NB4 (cell line): ENCODE measurements at regions not wholly inside any gene's neighbourhood (a gene's known extent, or its start where the extent isn't known, plus 50 kb on each side); places are given as distances from the start of the nearest gene placed in this dataset.

Experiments used
- MYC ChIP-seq: IDR thresholded peaks from 2 replicates; pipeline ENCODE4 v1.6.1; 2011; ENCODE audit warnings: low read depth, low read length
- POLR2A ChIP-seq: IDR thresholded peaks from 2 replicates; pipeline ENCODE4 v1.6.1; 2011; ENCODE audit warnings: mild to moderate bottlenecking; ENCODE audit not compliant: insufficient read length; ENCODE audit errors: extremely low read depth
- TF ChIP-seq, protein P1 (sequence below): IDR thresholded peaks from one replicate; pipeline ENCODE4 v1.5.1; 2012; ENCODE audit warnings: low read depth, low read length
- TF ChIP-seq, protein P2 (sequence below): IDR thresholded peaks from 2 replicates; pipeline ENCODE4 v1.6.1; 2011; ENCODE audit warnings: low read depth, low read length

DNA sequence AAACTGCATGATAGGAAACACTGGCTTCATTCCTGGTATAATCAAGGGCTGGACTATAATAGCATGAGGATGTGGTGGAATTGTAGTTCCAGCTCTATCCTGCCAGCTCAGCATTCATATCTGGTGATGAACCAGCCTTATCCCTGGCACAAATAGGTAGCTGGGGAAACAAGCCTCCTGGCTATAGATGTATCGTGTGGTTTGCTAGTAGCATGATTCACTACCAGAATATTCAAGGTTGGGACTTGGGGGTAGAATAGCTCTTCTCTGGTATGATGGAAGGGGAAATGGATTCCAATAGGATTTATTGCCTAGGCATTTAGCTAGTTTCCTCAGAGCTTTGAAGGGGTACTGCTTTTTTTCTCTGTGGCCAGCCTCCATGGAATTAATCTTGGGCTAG lies 532.8 kb downstream of the FBXO15 start:
- TF ChIP-seq, protein P1, sequence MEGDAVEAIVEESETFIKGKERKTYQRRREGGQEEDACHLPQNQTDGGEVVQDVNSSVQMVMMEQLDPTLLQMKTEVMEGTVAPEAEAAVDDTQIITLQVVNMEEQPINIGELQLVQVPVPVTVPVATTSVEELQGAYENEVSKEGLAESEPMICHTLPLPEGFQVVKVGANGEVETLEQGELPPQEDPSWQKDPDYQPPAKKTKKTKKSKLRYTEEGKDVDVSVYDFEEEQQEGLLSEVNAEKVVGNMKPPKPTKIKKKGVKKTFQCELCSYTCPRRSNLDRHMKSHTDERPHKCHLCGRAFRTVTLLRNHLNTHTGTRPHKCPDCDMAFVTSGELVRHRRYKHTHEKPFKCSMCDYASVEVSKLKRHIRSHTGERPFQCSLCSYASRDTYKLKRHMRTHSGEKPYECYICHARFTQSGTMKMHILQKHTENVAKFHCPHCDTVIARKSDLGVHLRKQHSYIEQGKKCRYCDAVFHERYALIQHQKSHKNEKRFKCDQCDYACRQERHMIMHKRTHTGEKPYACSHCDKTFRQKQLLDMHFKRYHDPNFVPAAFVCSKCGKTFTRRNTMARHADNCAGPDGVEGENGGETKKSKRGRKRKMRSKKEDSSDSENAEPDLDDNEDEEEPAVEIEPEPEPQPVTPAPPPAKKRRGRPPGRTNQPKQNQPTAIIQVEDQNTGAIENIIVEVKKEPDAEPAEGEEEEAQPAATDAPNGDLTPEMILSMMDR = no peak
- TF ChIP-seq POLR2A = no peak
- TF ChIP-seq, protein P2, sequence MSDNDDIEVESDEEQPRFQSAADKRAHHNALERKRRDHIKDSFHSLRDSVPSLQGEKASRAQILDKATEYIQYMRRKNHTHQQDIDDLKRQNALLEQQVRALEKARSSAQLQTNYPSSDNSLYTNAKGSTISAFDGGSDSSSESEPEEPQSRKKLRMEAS = no peak
- TF ChIP-seq MYC = no peak
